ENCODE measurements at regions not wholly inside any gene's neighbourhood (a gene's known extent, or its start where the extent isn't known, plus 50 kb on each side); places are given as distances from the start of the nearest gene placed in this dataset.

DNA sequence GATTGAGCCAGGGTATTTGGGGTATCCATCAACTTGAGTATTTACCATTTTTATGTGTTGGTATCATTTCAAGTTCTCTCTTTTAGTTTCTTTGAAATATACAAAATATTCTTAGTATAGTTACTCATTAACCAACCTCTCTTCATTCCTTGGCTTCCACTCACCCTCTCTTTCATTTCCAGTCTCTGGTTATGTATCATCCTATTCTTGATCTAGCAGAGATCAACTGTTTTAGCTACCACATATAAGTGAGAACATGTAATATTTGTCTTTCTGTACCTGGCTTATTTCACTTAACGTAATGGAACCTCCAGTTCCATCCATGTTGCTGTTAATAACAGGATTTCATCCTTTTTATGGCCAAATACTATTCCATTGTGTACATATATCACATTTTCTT, 86.9 kb downstream of the DACT1 start:
- TF ChIP-seq FOSL1 (IDR thresholded peaks at IDR 0.05; ENCODE audit: low read depth), result no peak
- no peak for TF ChIP-seq SIN3A (IDR thresholded peaks at IDR 0.05; ENCODE audit: low read depth)
- no peak for TF ChIP-seq ELF1 (IDR thresholded peaks at IDR 0.05; ENCODE audit: borderline replicate concordance, low read depth)
- TF ChIP-seq EZH2phosphoT487 (IDR thresholded peaks at IDR 0.05; ENCODE audit: borderline replicate concordance), result no peak
- TF ChIP-seq POLR2A (IDR thresholded peaks at IDR 0.05; ENCODE audit: borderline replicate concordance, extremely low read depth, insufficient read depth, insufficient read length), result no peak
- TF ChIP-seq EGR1 (IDR thresholded peaks at IDR 0.05; ENCODE audit: low read depth), result no peak
- no peak for TF ChIP-seq SRF (IDR thresholded peaks at IDR 0.05; ENCODE audit: low read depth)
- TF ChIP-seq TCF7L2 (IDR thresholded peaks at IDR 0.05; ENCODE audit: borderline replicate concordance, extremely low read depth, insufficient read depth, insufficient read length), result no peak
- no peak for TF ChIP-seq RAD21 (IDR thresholded peaks at IDR 0.05; ENCODE audit: low read depth)
- no peak for TF ChIP-seq POLR2AphosphoS5 (IDR thresholded peaks at IDR 0.05; ENCODE audit: low read depth, low read length)
- TF ChIP-seq, protein P1, sequence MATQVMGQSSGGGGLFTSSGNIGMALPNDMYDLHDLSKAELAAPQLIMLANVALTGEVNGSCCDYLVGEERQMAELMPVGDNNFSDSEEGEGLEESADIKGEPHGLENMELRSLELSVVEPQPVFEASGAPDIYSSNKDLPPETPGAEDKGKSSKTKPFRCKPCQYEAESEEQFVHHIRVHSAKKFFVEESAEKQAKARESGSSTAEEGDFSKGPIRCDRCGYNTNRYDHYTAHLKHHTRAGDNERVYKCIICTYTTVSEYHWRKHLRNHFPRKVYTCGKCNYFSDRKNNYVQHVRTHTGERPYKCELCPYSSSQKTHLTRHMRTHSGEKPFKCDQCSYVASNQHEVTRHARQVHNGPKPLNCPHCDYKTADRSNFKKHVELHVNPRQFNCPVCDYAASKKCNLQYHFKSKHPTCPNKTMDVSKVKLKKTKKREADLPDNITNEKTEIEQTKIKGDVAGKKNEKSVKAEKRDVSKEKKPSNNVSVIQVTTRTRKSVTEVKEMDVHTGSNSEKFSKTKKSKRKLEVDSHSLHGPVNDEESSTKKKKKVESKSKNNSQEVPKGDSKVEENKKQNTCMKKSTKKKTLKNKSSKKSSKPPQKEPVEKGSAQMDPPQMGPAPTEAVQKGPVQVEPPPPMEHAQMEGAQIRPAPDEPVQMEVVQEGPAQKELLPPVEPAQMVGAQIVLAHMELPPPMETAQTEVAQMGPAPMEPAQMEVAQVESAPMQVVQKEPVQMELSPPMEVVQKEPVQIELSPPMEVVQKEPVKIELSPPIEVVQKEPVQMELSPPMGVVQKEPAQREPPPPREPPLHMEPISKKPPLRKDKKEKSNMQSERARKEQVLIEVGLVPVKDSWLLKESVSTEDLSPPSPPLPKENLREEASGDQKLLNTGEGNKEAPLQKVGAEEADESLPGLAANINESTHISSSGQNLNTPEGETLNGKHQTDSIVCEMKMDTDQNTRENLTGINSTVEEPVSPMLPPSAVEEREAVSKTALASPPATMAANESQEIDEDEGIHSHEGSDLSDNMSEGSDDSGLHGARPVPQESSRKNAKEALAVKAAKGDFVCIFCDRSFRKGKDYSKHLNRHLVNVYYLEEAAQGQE (IDR thresholded peaks at IDR 0.05; ENCODE audit: low read depth), result no peak
- TF ChIP-seq, protein P2, sequence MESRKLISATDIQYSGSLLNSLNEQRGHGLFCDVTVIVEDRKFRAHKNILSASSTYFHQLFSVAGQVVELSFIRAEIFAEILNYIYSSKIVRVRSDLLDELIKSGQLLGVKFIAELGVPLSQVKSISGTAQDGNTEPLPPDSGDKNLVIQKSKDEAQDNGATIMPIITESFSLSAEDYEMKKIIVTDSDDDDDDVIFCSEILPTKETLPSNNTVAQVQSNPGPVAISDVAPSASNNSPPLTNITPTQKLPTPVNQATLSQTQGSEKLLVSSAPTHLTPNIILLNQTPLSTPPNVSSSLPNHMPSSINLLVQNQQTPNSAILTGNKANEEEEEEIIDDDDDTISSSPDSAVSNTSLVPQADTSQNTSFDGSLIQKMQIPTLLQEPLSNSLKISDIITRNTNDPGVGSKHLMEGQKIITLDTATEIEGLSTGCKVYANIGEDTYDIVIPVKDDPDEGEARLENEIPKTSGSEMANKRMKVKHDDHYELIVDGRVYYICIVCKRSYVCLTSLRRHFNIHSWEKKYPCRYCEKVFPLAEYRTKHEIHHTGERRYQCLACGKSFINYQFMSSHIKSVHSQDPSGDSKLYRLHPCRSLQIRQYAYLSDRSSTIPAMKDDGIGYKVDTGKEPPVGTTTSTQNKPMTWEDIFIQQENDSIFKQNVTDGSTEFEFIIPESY (IDR thresholded peaks at IDR 0.05; ENCODE audit: extremely low read depth, insufficient replicate concordance, low read length), result no peak
- CTCF ChIA-PET, result no interaction called here
- no peaks in the 10 kb centered on the region for H3K36me3 ChIP-seq (ENCODE audit: control insufficient read depth in 1 of 2, insufficient read depth in 2 of 2, low read length in 2 of 2)
- H3K4me1 ChIP-seq (ENCODE audit: control insufficient read depth in 1 of 2, insufficient read depth in 2 of 2, low read length in 2 of 2), result peaks cover 0 to 8% of the 10 kb centered on the region in 2 experiments; a peak in 2 of 4 replicates
- ATAC-seq (no peak), DNase-seq (ENCODE audit: low read depth, low spot score) (no peak)
- no peak overlapping the region for H3K9ac ChIP-seq (ENCODE audit: low read length)
- H3K27me3 ChIP-seq (ENCODE audit: insufficient read depth, low read length), result no peaks in the 10 kb centered on the region
- H3K27ac ChIP-seq (ENCODE audit: low read depth, low read length), result no peak overlapping the region
- no peaks in the 10 kb centered on the region for H3K79me2 ChIP-seq (ENCODE audit: insufficient read depth, low read length)
- POLR2A ChIA-PET, result no interaction called here
- intact Hi-C loops (cut with micrococcal nuclease), result no loop called here
- peak overlapping the region; percentile 47 for H2AFZ ChIP-seq (ENCODE audit: low read depth, low read length, poor library complexity, severe bottlenecking)
- no peaks in the 10 kb centered on the region for H3K9me3 ChIP-seq (ENCODE audit: control insufficient read depth in 1 of 2, insufficient read depth in 1 of 2, low read depth in 1 of 2, low read length in 2 of 2)
- H3K4me2 ChIP-seq (ENCODE audit: low read length), result no peak overlapping the region
- no peak overlapping the region for H3K4me3 ChIP-seq (replicated peaks in 1 of 2; ENCODE audit: low read depth in 1 of 2, low read length in 2 of 2)
- RAD21 ChIA-PET (ENCODE audit: low non-redundant PET in 1 of 2, low total read pairs in 2 of 2, uncharacterized antibody in 2 of 2, unreplicated experiment in 2 of 2), result no interaction called here
- BruUV-seq (replicated peaks), result no TSS peak
- no peaks in the 10 kb centered on the region for H4K20me1 ChIP-seq (ENCODE audit: insufficient read depth)
- H3K9me2 ChIP-seq (ENCODE audit: insufficient read depth), result peaks cover 2% of the 10 kb centered on the region; the same call in 1 of the 2 replicates
